NT2/D1 (cell line): ENCODE measurements at regions not wholly inside any gene's neighbourhood (a gene's known extent, or its start where the extent isn't known, plus 50 kb on each side); places are given as distances from the start of the nearest gene placed in this dataset.

Source experiments
- DNase-seq: peaks from one replicate; pipeline ENCODE4 v3.0.0-alpha.2; 2011; ENCODE audit warnings: low read depth, low spot score
- H3K27me3 ChIP-seq: 2 replicates; pipeline ENCODE4 v1.6.0; 2011; ENCODE audit warnings: mild to moderate bottlenecking; ENCODE audit not compliant: insufficient read length, insufficient read depth
- H3K36me3 ChIP-seq: 2 replicates; pipeline ENCODE4 v1.6.1; 2011; ENCODE audit warnings: mild to moderate bottlenecking, low read length, mixed read lengths; ENCODE audit not compliant: insufficient read depth, insufficient read length
- H3K4me1 ChIP-seq: 2 replicates; pipeline ENCODE4 v1.5.1; 2011; ENCODE audit not compliant: insufficient read depth, insufficient read length
- H3K4me3 ChIP-seq: 2 replicates; pipeline ENCODE4 v1.5.1; 2011; ENCODE audit warnings: low read depth; ENCODE audit not compliant: insufficient read length
- H3K9ac ChIP-seq: 2 replicates; pipeline ENCODE4 v1.6.0; 2011; ENCODE audit warnings: low read depth; ENCODE audit not compliant: insufficient read length
- H3K9me3 ChIP-seq: 2 replicates; pipeline ENCODE4 v1.5.1; 2011; ENCODE audit warnings: mild to moderate bottlenecking, low read length; ENCODE audit not compliant: insufficient read depth
- SUZ12 ChIP-seq: IDR thresholded peaks from 2 replicates; pipeline ENCODE4 v1.6.1; 2011; ENCODE audit not compliant: insufficient read length, insufficient read depth; ENCODE audit errors: extremely low read depth
- YY1 ChIP-seq: IDR thresholded peaks from 2 replicates; pipeline ENCODE4 v1.6.1; 2011; ENCODE audit not compliant: insufficient read length, insufficient read depth
- ZNF274 ChIP-seq: IDR thresholded peaks from 2 replicates; pipeline ENCODE4 v1.6.1; 2011; ENCODE audit warnings: mild to moderate bottlenecking, low read depth, low read length

- no peaks in the 10 kb centered on the region for H3K27me3 ChIP-seq
- no peak overlapping the region for H3K4me3 ChIP-seq
- TF ChIP-seq YY1 = no peak
- TF ChIP-seq ZNF274 = no peak
- TF ChIP-seq SUZ12 = no peak
- no peaks in the 10 kb centered on the region for H3K36me3 ChIP-seq
- DNase-seq = no peak
- no peak overlapping the region for H3K9ac ChIP-seq
- H3K9me3 ChIP-seq = no peaks in the 10 kb centered on the region
- no peaks in the 10 kb centered on the region for H3K4me1 ChIP-seq
Observed at GRCh38 chr13:34758628-34759027, 183.4 kb upstream of the NBEA start.

GRCh38 chr13:34762312-34762711, 179.8 kb upstream of the NBEA start:
- Histone ChIP-seq H3K4me3 (no peak overlapping the region), H3K4me1 (no peaks in the 10 kb centered on the region), H3K36me3 (no peaks in the 10 kb centered on the region), H3K27me3 (no peaks in the 10 kb centered on the region), H3K9ac (no peak overlapping the region), H3K9me3 (peaks cover 7% of the 10 kb centered on the region; the same call in 1 of the 2 replicates)
- TF ChIP-seq YY1 (no peak), ZNF274 (no peak), SUZ12 (no peak)
- DNase-seq = no peak

GRCh38 chr13:34764246-34764645, 177.8 kb upstream of the NBEA start:
- H3K9me3 ChIP-seq = peaks cover 7% of the 10 kb centered on the region; the same call in 1 of the 2 replicates
- no peak for DNase-seq
- no peaks in the 10 kb centered on the region for H3K4me1 ChIP-seq
- H3K4me3 ChIP-seq = no peak overlapping the region
- no peaks in the 10 kb centered on the region for H3K27me3 ChIP-seq
- H3K36me3 ChIP-seq = no peaks in the 10 kb centered on the region
- no peak overlapping the region for H3K9ac ChIP-seq
- no peak for TF ChIP-seq SUZ12
- TF ChIP-seq YY1 = no peak
- no peak for TF ChIP-seq ZNF274

- Histone ChIP-seq H3K36me3 (no peaks in the 10 kb centered on the region), H3K4me3 (no peak overlapping the region), H3K27me3 (no peaks in the 10 kb centered on the region), H3K9ac (no peak overlapping the region), H3K4me1 (no peaks in the 10 kb centered on the region), H3K9me3 (peaks cover 7% of the 10 kb centered on the region; the same call in 1 of the 2 replicates)
- no peak for DNase-seq
- TF ChIP-seq YY1 (no peak), ZNF274 (no peak), SUZ12 (no peak)
Observed at GRCh38 chr13:34765446-34766180, 176.5 kb upstream of the NBEA start.

- no peak overlapping the region for H3K4me3 ChIP-seq
- no peaks in the 10 kb centered on the region for H3K36me3 ChIP-seq
- no peaks in the 10 kb centered on the region for H3K27me3 ChIP-seq
- no peak for DNase-seq
- no peak overlapping the region for H3K9ac ChIP-seq
- no peaks in the 10 kb centered on the region for H3K4me1 ChIP-seq
- TF ChIP-seq YY1 (no peak), SUZ12 (no peak), ZNF274 (no peak)
- H3K9me3 ChIP-seq = peaks cover 7% of the 10 kb centered on the region; the same call in 1 of the 2 replicates
Observed at GRCh38 chr13:34767778-34768177, 174.3 kb upstream of the NBEA start.

- DNase-seq = no peak
- Histone ChIP-seq H3K4me1 (no peaks in the 10 kb centered on the region), H3K9ac (no peak overlapping the region), H3K27me3 (no peaks in the 10 kb centered on the region), H3K36me3 (no peaks in the 10 kb centered on the region), H3K4me3 (no peak overlapping the region), H3K9me3 (no peaks in the 10 kb centered on the region)
- TF ChIP-seq YY1 = no peak
- TF ChIP-seq SUZ12 = no peak
- no peak for TF ChIP-seq ZNF274
Observed at GRCh38 chr13:34772206-34772605, 169.9 kb upstream of the NBEA start.

- H3K4me3 ChIP-seq = no peak overlapping the region
- no peak for TF ChIP-seq ZNF274
- no peak for TF ChIP-seq YY1
- TF ChIP-seq SUZ12 = no peak
- H3K9me3 ChIP-seq = no peaks in the 10 kb centered on the region
- H3K9ac ChIP-seq = no peak overlapping the region
- H3K27me3 ChIP-seq = no peaks in the 10 kb centered on the region
- peaks cover 2% of the 10 kb centered on the region for H3K4me1 ChIP-seq
- DNase-seq = no peak
- no peaks in the 10 kb centered on the region for H3K36me3 ChIP-seq
Observed at GRCh38 chr13:34772881-34773280, 169.2 kb upstream of the NBEA start.

- no peaks in the 10 kb centered on the region for H3K9me3 ChIP-seq
- H3K9ac ChIP-seq = no peak overlapping the region
- H3K4me1 ChIP-seq = peaks cover 2% of the 10 kb centered on the region
- no peaks in the 10 kb centered on the region for H3K36me3 ChIP-seq
- no peaks in the 10 kb centered on the region for H3K27me3 ChIP-seq
- no peak for DNase-seq
- no peak for TF ChIP-seq ZNF274
- no peak for TF ChIP-seq SUZ12
- TF ChIP-seq YY1 = no peak
- H3K4me3 ChIP-seq = no peak overlapping the region
Observed at GRCh38 chr13:34776390-34776981, 165.6 kb upstream of the NBEA start.
